ENCODE measurements at regions not wholly inside any gene's neighbourhood (a gene's known extent, or its start where the extent isn't known, plus 50 kb on each side); places are given as distances from the start of the nearest gene placed in this dataset.

GRCh38 chr21:29430030-29430429 lies 131.3 kb downstream of the BACH1 start:
- TF ChIP-seq SUZ12 (IDR thresholded peaks at IDR 0.05; ENCODE audit: unreplicated experiment) (no peak), ZBTB40 (IDR thresholded peaks at IDR 0.05; ENCODE audit: borderline replicate concordance) (no peak), CHD2 (IDR thresholded peaks at IDR 0.05; ENCODE audit: borderline replicate concordance, low read depth, low read length) (no peak), RFX5 (IDR thresholded peaks at IDR 0.05; ENCODE audit: low read depth, low read length) (no peak), RCOR1 (conservative IDR thresholded peaks at IDR 0.05; ENCODE audit: low read depth, low read length) (no peak), CBX5 (IDR thresholded peaks at IDR 0.05; ENCODE audit: low read depth) (no peak), SPI1 (IDR thresholded peaks at IDR 0.05; ENCODE audit: borderline replicate concordance, insufficient read depth, low read depth, low read length) (no peak), NFIC (IDR thresholded peaks at IDR 0.05; ENCODE audit: low read depth, low read length) (no peak), STAT1 (conservative IDR thresholded peaks at IDR 0.05) (no peak), IKZF2 (IDR thresholded peaks at IDR 0.05) (no peak), PML (IDR thresholded peaks at IDR 0.05; ENCODE audit: low read length) (no peak), TBL1XR1 (IDR thresholded peaks at IDR 0.05; ENCODE audit: low read depth, low read length) (no peak), CREM (IDR thresholded peaks at IDR 0.05; ENCODE audit: low read depth) (no peak), CBX3 (IDR thresholded peaks at IDR 0.05; ENCODE audit: borderline replicate concordance, low read depth) (no peak), ELK1 (IDR thresholded peaks at IDR 0.05; ENCODE audit: low read depth, low read length) (no peak), KLF5 (IDR thresholded peaks at IDR 0.05; ENCODE audit: partially characterized antibody) (no peak), SMC3 (IDR thresholded peaks at IDR 0.05; ENCODE audit: borderline replicate concordance, low read length) (no peak), ZNF207 (IDR thresholded peaks at IDR 0.05; ENCODE audit: borderline replicate concordance) (no peak)
- ChIA-PET RAD21 (ENCODE audit: unreplicated experiment) (no interaction called here), POLR2A (no interaction called here), CTCF (no interaction called here), SMC1A (ENCODE audit: uncharacterized antibody, unreplicated experiment) (no interaction called here)
- no peaks in the 10 kb centered on the region for H3K4me1 ChIP-seq (ENCODE audit: control insufficient read depth, insufficient read depth, low read length)
- FAIRE-seq (no peak), DNase-seq (ENCODE audit: low read depth, low spot score) (no peak), ATAC-seq (no peak)
- BruUV-seq (replicated peaks): no TSS peak
- no peak overlapping the region for H3K4me3 ChIP-seq
- H3K36me3 ChIP-seq (ENCODE audit: control insufficient read depth in 2 of 2, insufficient read depth in 2 of 2, low read length in 1 of 2): no peaks in the 10 kb centered on the region
- H3K9ac ChIP-seq (ENCODE audit: control insufficient read depth, insufficient read depth, low read length): no peak overlapping the region
- H3K9me3 ChIP-seq (replicated peaks; ENCODE audit: control insufficient read depth, insufficient read depth, low read length): no peaks in the 10 kb centered on the region
- intact Hi-C loops (cut with micrococcal nuclease; ENCODE audit: unreplicated experiment): no loop called here
- no peaks in the 10 kb centered on the region for H3K27me3 ChIP-seq (replicated peaks in 1 of 2; ENCODE audit: control insufficient read depth in 2 of 2, insufficient read depth in 2 of 2, low read length in 1 of 2)
- H2AFZ ChIP-seq (ENCODE audit: control insufficient read depth, low read depth, low read length): no peak overlapping the region
- 91% methylated on average over 4 of the region's 4 CpGs for WGBS (ENCODE audit: insufficient coverage, insufficient replicate concordance, low lambda C conversion rate, missing lambda C conversion rate)
- H3K4me2 ChIP-seq (ENCODE audit: control insufficient read depth, insufficient read depth): no peak overlapping the region
- H3K79me2 ChIP-seq (ENCODE audit: control insufficient read depth, insufficient read depth, low read length): no peaks in the 10 kb centered on the region
- in situ Hi-C loops (cut with MboI): no loop called here
- H4K20me1 ChIP-seq (ENCODE audit: control insufficient read depth, insufficient read depth): no peaks in the 10 kb centered on the region
- H3K27ac ChIP-seq (ENCODE audit: control insufficient read depth, insufficient read depth): no peak overlapping the region
